ENCODE measurements at regions not wholly inside any gene's neighbourhood (a gene's known extent, or its start where the extent isn't known, plus 50 kb on each side); places are given as distances from the start of the nearest gene placed in this dataset.

GRCh38 chr6:76222189-76222588 is 149.7 kb upstream of the IMPG1 start:
- no peak for TF ChIP-seq CTCF (conservative IDR thresholded peaks at IDR 0.05)
- no peak for TF ChIP-seq ZFX (IDR thresholded peaks at IDR 0.05)

All from C4-2B (cell line).